SK-N-SH (cell line): ENCODE measurements at regions not wholly inside any gene's neighbourhood (a gene's known extent, or its start where the extent isn't known, plus 50 kb on each side); places are given as distances from the start of the nearest gene placed in this dataset.

Experiments used
- CTCF ChIA-PET: fragments of 300-600, 350-600 bp; formaldehyde crosslinking; extraction: SDS; loops from one replicate; lab custom pipeline; 2021; lab: Yijun Ruan, JAX
- POLR2A ChIA-PET: fragments of 350-600 bp; sonication (Branson Sonifier 250); formaldehyde crosslinking; extraction: SDS; loops from one replicate; lab custom pipeline; 2020; ENCODE audit warnings: antibody characterized with exemption, inconsistent platforms; lab: Yijun Ruan, JAX
- DNase-seq: peaks from one replicate; pipeline ENCODE4 v3.0.0; 2012
- H2AFZ ChIP-seq: fragments of 200-600 bp; sonication (generic); 2 replicates; pipeline ENCODE4 v1.8.1; 2016; ENCODE audit warnings: antibody characterized with exemption, mild to moderate bottlenecking, low read depth
- H3F3A ChIP-seq: fragments of 200-600 bp; sonication (generic); replicated peaks from 2 replicates; pipeline ENCODE3; 2016; ENCODE audit warnings: antibody characterized with exemption, mild to moderate bottlenecking; ENCODE audit not compliant: insufficient read depth
- H3K27ac ChIP-seq, 2 experiments: fragments of 200-500 bp in 1 of 2; fragments of 200-600 bp in 1 of 2; sonication (Bioruptor generic) in 1 of 2; sonication (generic), shearing (Covaris generic) in 1 of 2; 2 replicates each; pipeline versions ENCODE4 v1.5.1 to v1.6.1; 2014 to 2016; ENCODE audit warnings: low read depth in 2 of 2, inconsistent platforms in 1 of 2, low read length in 1 of 2, mild to moderate bottlenecking in 1 of 2, mixed read lengths in 1 of 2
- H3K27me3 ChIP-seq: fragments of 200-600 bp; sonication (generic), shearing (Covaris generic); 2 replicates; pipeline ENCODE4 v1.6.1; 2016; ENCODE audit warnings: mixed run types; ENCODE audit not compliant: insufficient read depth
- H3K36me3 ChIP-seq, 2 experiments: fragments of 200-500 bp in 1 of 2; fragments of 200-600 bp in 1 of 2; sonication (Bioruptor generic) in 1 of 2; sonication (generic) in 1 of 2; replicated peaks in 1 of 2; 2 replicates each; pipeline versions ENCODE3 to v1.5.1; 2014 to 2016; ENCODE audit warnings: low read length in 1 of 2, mild to moderate bottlenecking in 1 of 2; ENCODE audit not compliant: insufficient read depth in 2 of 2, control insufficient read depth in 1 of 2
- H3K4me1 ChIP-seq, 2 experiments: fragments of 200-500 bp in 1 of 2; fragments of 200-600 bp in 1 of 2; sonication (Bioruptor generic) in 1 of 2; sonication (generic), shearing (Covaris generic) in 1 of 2; 2 replicates each; pipeline versions ENCODE4 v1.5.1 to v1.6.1; 2014 to 2016; ENCODE audit warnings: low read depth in 1 of 2, low read length in 1 of 2, mixed run types in 1 of 2; ENCODE audit not compliant: insufficient read depth in 2 of 2, control insufficient read depth in 1 of 2
- H3K4me2 ChIP-seq: fragments of 200-600 bp; sonication (generic), shearing (Covaris generic); 2 replicates; pipeline ENCODE4 v1.6.1; 2017; ENCODE audit warnings: mixed run types
- H3K4me3 ChIP-seq, 2 experiments: fragments of 200-500 bp in 1 of 2; fragments of 200-600 bp in 1 of 2; sonication (Bioruptor generic) in 1 of 2; sonication (generic), shearing (Covaris generic) in 1 of 2; 2 replicates each; pipeline versions ENCODE4 v1.5.1 to v1.8.1; 2014 to 2016; ENCODE audit warnings: low read depth in 2 of 2, inconsistent platforms in 1 of 2, low read length in 1 of 2, mild to moderate bottlenecking in 1 of 2, mixed read lengths in 1 of 2, moderate library complexity in 1 of 2
- H3K79me2 ChIP-seq: fragments of 200-600 bp; sonication (generic); 2 replicates; pipeline ENCODE4 v1.8.1; 2017; ENCODE audit warnings: mild to moderate bottlenecking; ENCODE audit not compliant: insufficient read depth
- H3K9ac ChIP-seq: fragments of 200-600 bp; sonication (generic); 2 replicates; pipeline ENCODE4 v1.6.1; 2017; ENCODE audit warnings: mixed run types
- H3K9me2 ChIP-seq: fragments of 200-600 bp; sonication (generic); 2 replicates; pipeline ENCODE4 v1.6.1; 2017; ENCODE audit warnings: mixed run types
- H3K9me3 ChIP-seq: fragments of 200-600 bp; sonication (generic); 2 replicates; pipeline ENCODE4 v1.6.1; 2017; ENCODE audit warnings: mixed run types, mild to moderate bottlenecking, moderate library complexity
- H4K20me1 ChIP-seq: fragments of 200-600 bp; sonication (generic); 2 replicates; pipeline ENCODE4 v1.6.1; 2017; ENCODE audit warnings: mild to moderate bottlenecking, mixed run types; ENCODE audit not compliant: insufficient read depth
- CTCF ChIP-seq: fragments of 200-600 bp; sonication (generic); IDR thresholded peaks from 2 replicates; pipeline ENCODE4 v1.6.1; 2017; ENCODE audit warnings: antibody characterized with exemption, mild to moderate bottlenecking, moderate library complexity
- EP300 ChIP-seq, 2 experiments: IDR thresholded peaks; 2 replicates each; pipeline versions ENCODE4 v1.4.0 to v1.6.1; 2012; ENCODE audit warnings: borderline replicate concordance in 1 of 2, low read depth in 1 of 2, low read length in 1 of 2
- FOXJ3 ChIP-seq: sonication (generic); formaldehyde crosslinking; IDR thresholded peaks from 2 replicates; pipeline ENCODE4 v1.5.1; 2020; ENCODE audit warnings: mild to moderate bottlenecking, missing genetic modification reagents
- IRF3 ChIP-seq: fragments of 150-350 bp; IDR thresholded peaks from 2 replicates; pipeline ENCODE4 v1.6.1; 2016; ENCODE audit warnings: mild to moderate bottlenecking, low read depth, low read length
- MEF2A ChIP-seq: IDR thresholded peaks from 2 replicates; pipeline ENCODE4 v1.4.0; 2012; ENCODE audit warnings: low read depth, borderline replicate concordance
- USF1 ChIP-seq: IDR thresholded peaks from 2 replicates; pipeline ENCODE4 v1.4.0; 2012; ENCODE audit warnings: low read depth, borderline replicate concordance
- WGBS: methylation state at CpG from one replicate; pipeline ENCODE4 v1.1.6; 2017; ENCODE audit warnings: low lambda C conversion rate; 5-methylcytosine and 5-hydroxymethylcytosine counted together

- Histone ChIP-seq H3K9ac (no peak overlapping the region), H3K36me3 (no peaks in the 10 kb centered on the region), H4K20me1 (no peaks in the 10 kb centered on the region), H3K27me3 (no peaks in the 10 kb centered on the region), H3K4me3 (no peak overlapping the region), H3K9me3 (no peaks in the 10 kb centered on the region), H3F3A (no peaks in the 10 kb centered on the region), H3K4me2 (no peak overlapping the region), H3K27ac (no peak overlapping the region), H2AFZ (peak overlapping the region; percentile 65; the same call in 1 of the 2 replicates), H3K79me2 (no peaks in the 10 kb centered on the region), H3K4me1 (peaks cover 0 to 10% of the 10 kb centered on the region in 2 experiments; a peak in 2 of 4 replicates), H3K9me2 (no peaks in the 10 kb centered on the region)
- POLR2A ChIA-PET: interaction anchor here (1.2 kb wide), 1 partner anchor 549 kb away, joined by 3 read pairs; no protein-coding TSS in a partner anchor
- TF ChIP-seq MEF2A: no peak
- no peak for TF ChIP-seq CTCF
- TF ChIP-seq EP300 (IDR thresholded peaks at IDR 0.05; ENCODE audit: borderline replicate concordance in 1 of 2, low read depth in 1 of 2, low read length in 1 of 2): no peak
- TF ChIP-seq IRF3: no peak
- TF ChIP-seq FOXJ3 (CRISPR knock-in tag): no peak
- no peak for DNase-seq
- 50% methylated on average over 2 of the region's 2 CpGs for WGBS
- CTCF ChIA-PET: interaction anchor here (0.5 to 5.3 kb wide), 91 partner anchors 9 to 1348 kb away, joined by 3 to 105 read pairs (median 4); partner anchors contain the start of gene SEMA3C
Measured at GRCh38 chr7:81469153-81469868, 300.5 kb downstream of the HGF start.

GRCh38 chr7:81468526-81468925 is 301.3 kb downstream of the HGF start:
- Histone ChIP-seq H3K4me3 (no peak overlapping the region), H4K20me1 (no peaks in the 10 kb centered on the region), H3K9ac (no peak overlapping the region), H3K4me1 (peaks cover 0 to 10% of the 10 kb centered on the region in 2 experiments; a peak in 2 of 4 replicates), H3K9me3 (no peaks in the 10 kb centered on the region), H3K27ac (no peak overlapping the region), H2AFZ (no peak overlapping the region), H3K4me2 (no peak overlapping the region), H3F3A (no peaks in the 10 kb centered on the region)
- CTCF ChIA-PET: interaction anchor here (0.7 to 5.3 kb wide), 14 partner anchors 12 to 1261 kb away, joined by 3 to 105 read pairs (median 6); no protein-coding TSS in a partner anchor
- no peak for DNase-seq
- TF ChIP-seq USF1: no peak
- TF ChIP-seq, all 33 proteins: peak for 0
- POLR2A ChIA-PET: no interaction called here
- Histone ChIP-seq H3K27me3 (no peaks in the 10 kb centered on the region), H3K79me2 (no peaks in the 10 kb centered on the region), H3K36me3 (no peaks in the 10 kb centered on the region), H3K9me2 (no peaks in the 10 kb centered on the region)
